SK-N-SH (cell line): ENCODE measurements at regions not wholly inside any gene's neighbourhood (a gene's known extent, or its start where the extent isn't known, plus 50 kb on each side); places are given as distances from the start of the nearest gene placed in this dataset.

Source experiments
- CTCF ChIA-PET: fragments of 300-600, 350-600 bp; formaldehyde crosslinking; extraction: SDS; loops from one replicate; lab custom pipeline; 2021; lab: Yijun Ruan, JAX
- POLR2A ChIA-PET: fragments of 350-600 bp; sonication (Branson Sonifier 250); formaldehyde crosslinking; extraction: SDS; loops from one replicate; lab custom pipeline; 2020; ENCODE audit warnings: antibody characterized with exemption, inconsistent platforms; lab: Yijun Ruan, JAX
- DNase-seq: peaks from one replicate; pipeline ENCODE4 v3.0.0; 2012
- H2AFZ ChIP-seq: fragments of 200-600 bp; sonication (generic); 2 replicates; pipeline ENCODE4 v1.8.1; 2016; ENCODE audit warnings: antibody characterized with exemption, mild to moderate bottlenecking, low read depth
- H3F3A ChIP-seq: fragments of 200-600 bp; sonication (generic); replicated peaks from 2 replicates; pipeline ENCODE3; 2016; ENCODE audit warnings: antibody characterized with exemption, mild to moderate bottlenecking; ENCODE audit not compliant: insufficient read depth
- H3K27ac ChIP-seq, 2 experiments: fragments of 200-500 bp in 1 of 2; fragments of 200-600 bp in 1 of 2; sonication (Bioruptor generic) in 1 of 2; sonication (generic), shearing (Covaris generic) in 1 of 2; 2 replicates each; pipeline versions ENCODE4 v1.5.1 to v1.6.1; 2014 to 2016; ENCODE audit warnings: low read depth in 2 of 2, inconsistent platforms in 1 of 2, low read length in 1 of 2, mild to moderate bottlenecking in 1 of 2, mixed read lengths in 1 of 2
- H3K27me3 ChIP-seq: fragments of 200-600 bp; sonication (generic), shearing (Covaris generic); 2 replicates; pipeline ENCODE4 v1.6.1; 2016; ENCODE audit warnings: mixed run types; ENCODE audit not compliant: insufficient read depth
- H3K36me3 ChIP-seq, 2 experiments: fragments of 200-500 bp in 1 of 2; fragments of 200-600 bp in 1 of 2; sonication (Bioruptor generic) in 1 of 2; sonication (generic) in 1 of 2; replicated peaks in 1 of 2; 2 replicates each; pipeline versions ENCODE3 to v1.5.1; 2014 to 2016; ENCODE audit warnings: low read length in 1 of 2, mild to moderate bottlenecking in 1 of 2; ENCODE audit not compliant: insufficient read depth in 2 of 2, control insufficient read depth in 1 of 2
- H3K4me1 ChIP-seq, 2 experiments: fragments of 200-500 bp in 1 of 2; fragments of 200-600 bp in 1 of 2; sonication (Bioruptor generic) in 1 of 2; sonication (generic), shearing (Covaris generic) in 1 of 2; 2 replicates each; pipeline versions ENCODE4 v1.5.1 to v1.6.1; 2014 to 2016; ENCODE audit warnings: low read depth in 1 of 2, low read length in 1 of 2, mixed run types in 1 of 2; ENCODE audit not compliant: insufficient read depth in 2 of 2, control insufficient read depth in 1 of 2
- H3K4me2 ChIP-seq: fragments of 200-600 bp; sonication (generic), shearing (Covaris generic); 2 replicates; pipeline ENCODE4 v1.6.1; 2017; ENCODE audit warnings: mixed run types
- H3K4me3 ChIP-seq, 2 experiments: fragments of 200-500 bp in 1 of 2; fragments of 200-600 bp in 1 of 2; sonication (Bioruptor generic) in 1 of 2; sonication (generic), shearing (Covaris generic) in 1 of 2; 2 replicates each; pipeline versions ENCODE4 v1.5.1 to v1.8.1; 2014 to 2016; ENCODE audit warnings: low read depth in 2 of 2, inconsistent platforms in 1 of 2, low read length in 1 of 2, mild to moderate bottlenecking in 1 of 2, mixed read lengths in 1 of 2, moderate library complexity in 1 of 2
- H3K79me2 ChIP-seq: fragments of 200-600 bp; sonication (generic); 2 replicates; pipeline ENCODE4 v1.8.1; 2017; ENCODE audit warnings: mild to moderate bottlenecking; ENCODE audit not compliant: insufficient read depth
- H3K9ac ChIP-seq: fragments of 200-600 bp; sonication (generic); 2 replicates; pipeline ENCODE4 v1.6.1; 2017; ENCODE audit warnings: mixed run types
- H3K9me2 ChIP-seq: fragments of 200-600 bp; sonication (generic); 2 replicates; pipeline ENCODE4 v1.6.1; 2017; ENCODE audit warnings: mixed run types
- H3K9me3 ChIP-seq: fragments of 200-600 bp; sonication (generic); 2 replicates; pipeline ENCODE4 v1.6.1; 2017; ENCODE audit warnings: mixed run types, mild to moderate bottlenecking, moderate library complexity
- H4K20me1 ChIP-seq: fragments of 200-600 bp; sonication (generic); 2 replicates; pipeline ENCODE4 v1.6.1; 2017; ENCODE audit warnings: mild to moderate bottlenecking, mixed run types; ENCODE audit not compliant: insufficient read depth
- EP300 ChIP-seq, 2 experiments: IDR thresholded peaks; 2 replicates each; pipeline versions ENCODE4 v1.4.0 to v1.6.1; 2012; ENCODE audit warnings: borderline replicate concordance in 1 of 2, low read depth in 1 of 2, low read length in 1 of 2
- EZH2phosphoT487 ChIP-seq: fragments of 200-600 bp; sonication (generic); IDR thresholded peaks from 2 replicates; pipeline ENCODE4 v1.6.1; 2017; ENCODE audit warnings: low read depth, mixed run types, mild to moderate bottlenecking, antibody characterized with exemption, moderate library complexity, borderline replicate concordance
- GABPA ChIP-seq: IDR thresholded peaks from 2 replicates; pipeline ENCODE4 v1.4.0; 2012; ENCODE audit warnings: low read depth, mild to moderate bottlenecking
- GATA2 ChIP-seq: sonication (generic); formaldehyde crosslinking; IDR thresholded peaks from 2 replicates; pipeline ENCODE4 v1.5.0; 2020; ENCODE audit warnings: mild to moderate bottlenecking, missing genetic modification reagents
- JUND ChIP-seq: IDR thresholded peaks from 2 replicates; pipeline ENCODE4 v1.4.0; 2012
- MEF2A ChIP-seq: IDR thresholded peaks from 2 replicates; pipeline ENCODE4 v1.4.0; 2012; ENCODE audit warnings: low read depth, borderline replicate concordance
- MXI1 ChIP-seq: IDR thresholded peaks from 2 replicates; pipeline ENCODE4 v1.6.1; 2012; ENCODE audit warnings: mild to moderate bottlenecking, low read depth, low read length, improper control_type of control experiment
- NFIC ChIP-seq: IDR thresholded peaks from 2 replicates; pipeline ENCODE4 v1.4.0; 2012; ENCODE audit warnings: borderline replicate concordance
- POLR2AphosphoS5 ChIP-seq: IDR thresholded peaks from 2 replicates; pipeline ENCODE4 v1.6.1; 2012; ENCODE audit warnings: low read depth, low read length
- RFX5 ChIP-seq: IDR thresholded peaks from 2 replicates; pipeline ENCODE4 v1.6.1; 2012; ENCODE audit warnings: mild to moderate bottlenecking, improper control_type of control experiment, low read length
- RXRA ChIP-seq: IDR thresholded peaks from 2 replicates; pipeline ENCODE4 v1.4.0; 2012; ENCODE audit warnings: low read depth, mild to moderate bottlenecking, borderline replicate concordance
- TAF1 ChIP-seq: IDR thresholded peaks from 2 replicates; pipeline ENCODE4 v1.6.1; 2012; ENCODE audit warnings: low read depth, mild to moderate bottlenecking, low read length, moderate library complexity, borderline replicate concordance
- WGBS: methylation state at CpG from one replicate; pipeline ENCODE4 v1.1.6; 2017; ENCODE audit warnings: low lambda C conversion rate; 5-methylcytosine and 5-hydroxymethylcytosine counted together
- TF ChIP-seq, protein P1 (sequence below): fragments of 200-600 bp; sonication (generic); IDR thresholded peaks from 2 replicates; pipeline ENCODE4 v1.6.1; 2017; ENCODE audit warnings: antibody characterized with exemption, mild to moderate bottlenecking, moderate library complexity
- TF ChIP-seq, protein P2 (sequence below): IDR thresholded peaks from 2 replicates; pipeline ENCODE4 v1.4.0; 2012; ENCODE audit warnings: low read depth, borderline replicate concordance

DNA sequence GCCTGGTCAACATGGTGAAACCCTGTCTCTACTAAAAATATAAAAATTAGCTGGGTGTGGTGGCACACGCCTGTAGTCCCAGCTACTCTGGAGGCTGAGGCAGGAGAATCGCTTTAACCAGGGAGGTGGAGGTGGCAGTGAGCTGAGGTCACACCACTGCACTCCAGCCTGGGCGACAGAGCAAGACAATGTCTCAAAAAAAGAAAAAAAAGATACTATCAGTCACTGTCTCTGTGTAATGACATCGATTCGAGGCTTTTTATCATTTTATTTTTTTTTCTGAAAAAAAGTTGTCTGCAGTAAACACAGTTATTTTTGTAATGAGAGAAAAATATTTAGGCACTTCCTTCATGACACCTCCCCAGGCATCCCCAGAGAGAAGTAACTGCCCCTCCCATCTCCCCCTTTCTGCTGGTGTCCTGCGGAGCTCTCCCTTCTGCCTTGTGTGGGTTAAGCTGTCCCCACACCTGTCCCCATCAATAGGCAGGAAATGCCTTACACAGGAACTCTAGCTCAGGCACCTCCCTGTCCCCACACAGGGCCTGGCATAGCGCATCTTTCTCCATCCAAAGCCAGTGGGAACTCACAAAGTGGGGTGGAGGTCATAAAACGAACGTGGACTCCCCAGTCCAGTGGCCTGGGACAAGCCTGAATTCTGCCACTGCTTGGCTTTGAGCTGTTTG is 132.0 kb downstream of the SYF2 start:
- POLR2A ChIA-PET, result interaction anchor here (0.9 to 1.3 kb wide), 2 partner anchors 34 to 53 kb away, joined by 3 read pairs; no protein-coding TSS in a partner anchor
- peaks cover 18% of the 10 kb centered on the region; the same call in 1 of the 2 replicates for H3K27me3 ChIP-seq

GRCh38 chr1:25099343-25099951 is 132.9 kb downstream of the SYF2 start:
- ChIA-PET CTCF (interaction anchor here (0.6 to 5.9 kb wide), 17 partner anchors 11 to 411 kb away, joined by 3 to 85 read pairs (median 5); partner anchors contain the start of gene RUNX3), POLR2A (interaction anchor here (0.5 to 1.3 kb wide), 6 partner anchors 20 to 53 kb away, joined by 3 read pairs; no protein-coding TSS in a partner anchor)
- H4K20me1 ChIP-seq, result no peaks in the 10 kb centered on the region
- no peaks in the 10 kb centered on the region for H3K36me3 ChIP-seq
- DNase-seq, result peak; percentile 80
- no peaks in the 10 kb centered on the region for H3F3A ChIP-seq
- H3K9me2 ChIP-seq, result no peaks in the 10 kb centered on the region
- 40% methylated on average over 11 of the region's 11 CpGs for WGBS
- no peak overlapping the region for H2AFZ ChIP-seq
- H3K79me2 ChIP-seq, result no peaks in the 10 kb centered on the region
- no peaks in the 10 kb centered on the region for H3K9me3 ChIP-seq
- peaks cover 0 to 35% of the 10 kb centered on the region in 2 experiments; a peak in 2 of 4 replicates for H3K4me1 ChIP-seq
- no peak overlapping the region for H3K4me2 ChIP-seq
- H3K27me3 ChIP-seq, result peaks cover 17% of the 10 kb centered on the region; the same call in 1 of the 2 replicates
- H3K9ac ChIP-seq, result no peak overlapping the region
- no peak for TF ChIP-seq RFX5
- TF ChIP-seq MXI1, result peak; percentile 80; the same call in 1 of the 2 replicates
- peak in 1 of 2 experiments; percentile 65; a peak in 1 of 4 replicates for TF ChIP-seq EP300 (IDR thresholded peaks at IDR 0.05; ENCODE audit: borderline replicate concordance in 1 of 2, low read depth in 1 of 2, low read length in 1 of 2)
- TF ChIP-seq, protein P1, sequence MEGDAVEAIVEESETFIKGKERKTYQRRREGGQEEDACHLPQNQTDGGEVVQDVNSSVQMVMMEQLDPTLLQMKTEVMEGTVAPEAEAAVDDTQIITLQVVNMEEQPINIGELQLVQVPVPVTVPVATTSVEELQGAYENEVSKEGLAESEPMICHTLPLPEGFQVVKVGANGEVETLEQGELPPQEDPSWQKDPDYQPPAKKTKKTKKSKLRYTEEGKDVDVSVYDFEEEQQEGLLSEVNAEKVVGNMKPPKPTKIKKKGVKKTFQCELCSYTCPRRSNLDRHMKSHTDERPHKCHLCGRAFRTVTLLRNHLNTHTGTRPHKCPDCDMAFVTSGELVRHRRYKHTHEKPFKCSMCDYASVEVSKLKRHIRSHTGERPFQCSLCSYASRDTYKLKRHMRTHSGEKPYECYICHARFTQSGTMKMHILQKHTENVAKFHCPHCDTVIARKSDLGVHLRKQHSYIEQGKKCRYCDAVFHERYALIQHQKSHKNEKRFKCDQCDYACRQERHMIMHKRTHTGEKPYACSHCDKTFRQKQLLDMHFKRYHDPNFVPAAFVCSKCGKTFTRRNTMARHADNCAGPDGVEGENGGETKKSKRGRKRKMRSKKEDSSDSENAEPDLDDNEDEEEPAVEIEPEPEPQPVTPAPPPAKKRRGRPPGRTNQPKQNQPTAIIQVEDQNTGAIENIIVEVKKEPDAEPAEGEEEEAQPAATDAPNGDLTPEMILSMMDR, result no peak
- TF ChIP-seq MEF2A, result no peak
- TF ChIP-seq TAF1, result no peak
- no peak for TF ChIP-seq RXRA
- no peak for TF ChIP-seq EZH2phosphoT487
- no peak for TF ChIP-seq POLR2AphosphoS5
- TF ChIP-seq JUND, result no peak
- no peak for TF ChIP-seq GABPA
- TF ChIP-seq, all 33 proteins: peak for 2
- Histone ChIP-seq H3K4me3 (no peak overlapping the region), H3K27ac (peak overlapping the region in 1 of 2 experiments; percentile 92; a peak in 2 of 4 replicates)

More for the DNA sequence above, 132.0 kb downstream of the SYF2 start:
- H3K27ac ChIP-seq, result no peak overlapping the region; a peak in 1 of 4 replicates
- H4K20me1 ChIP-seq, result no peaks in the 10 kb centered on the region
- H3K9ac ChIP-seq, result no peak overlapping the region
- H3K4me1 ChIP-seq, result peaks cover 0 to 35% of the 10 kb centered on the region in 2 experiments; a peak in 2 of 4 replicates
- no peaks in the 10 kb centered on the region for H3K79me2 ChIP-seq
- 43% methylated on average over 9 of the region's 9 CpGs for WGBS
- no peak overlapping the region for H3K4me3 ChIP-seq
- no peaks in the 10 kb centered on the region for H3K9me2 ChIP-seq
- H3K9me3 ChIP-seq, result no peaks in the 10 kb centered on the region
- H3K4me2 ChIP-seq, result no peak overlapping the region
- H2AFZ ChIP-seq, result no peak overlapping the region
- H3K36me3 ChIP-seq, result no peaks in the 10 kb centered on the region
- no peak for DNase-seq
- H3F3A ChIP-seq, result no peaks in the 10 kb centered on the region
- no peak for TF ChIP-seq MEF2A
- no peak for TF ChIP-seq MXI1
- no peak for TF ChIP-seq EZH2phosphoT487
- TF ChIP-seq, protein P1, result no peak
- TF ChIP-seq, protein P2, sequence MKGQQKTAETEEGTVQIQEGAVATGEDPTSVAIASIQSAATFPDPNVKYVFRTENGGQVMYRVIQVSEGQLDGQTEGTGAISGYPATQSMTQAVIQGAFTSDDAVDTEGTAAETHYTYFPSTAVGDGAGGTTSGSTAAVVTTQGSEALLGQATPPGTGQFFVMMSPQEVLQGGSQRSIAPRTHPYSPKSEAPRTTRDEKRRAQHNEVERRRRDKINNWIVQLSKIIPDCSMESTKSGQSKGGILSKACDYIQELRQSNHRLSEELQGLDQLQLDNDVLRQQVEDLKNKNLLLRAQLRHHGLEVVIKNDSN, result no peak
- TF ChIP-seq GATA2 (CRISPR knock-in tag), result no peak
- TF ChIP-seq NFIC, result no peak
- CTCF ChIA-PET, result interaction anchor here (0.7 to 5.9 kb wide), 21 partner anchors 12 to 412 kb away, joined by 3 to 85 read pairs (median 8); partner anchors contain the start of gene RUNX3
